Panc1 (cell line): ENCODE measurements at regions not wholly inside any gene's neighbourhood (a gene's known extent, or its start where the extent isn't known, plus 50 kb on each side); places are given as distances from the start of the nearest gene placed in this dataset.

Experiments used
- ATAC-seq: fragments of 200-7000 bp; cut with Tn5 transposase; 2 replicates; pipeline ENCODE4 v1.9.1; 2020; ENCODE audit warnings: mild to moderate bottlenecking, moderate library complexity
- BruUV-seq: library from RNA; stranded (reverse); fragments of 400-500 nt; replicated peaks from 2 replicates; lab custom pipeline; 2021; lab: Mats Ljungman, UMichigan
- CTCF ChIA-PET: fragments of 300-600 bp; sonication (Branson Sonifier 250); formaldehyde crosslinking; loops from one replicate; lab custom pipeline; 2022; ENCODE audit warnings: antibody characterized with exemption; lab: Charles Lee
- POLR2A ChIA-PET: fragments of 300-600 bp; sonication (Branson Sonifier 250); formaldehyde crosslinking; loops from one replicate; lab custom pipeline; 2022; ENCODE audit warnings: antibody characterized with exemption; lab: Charles Lee
- DNase-seq: peaks from one replicate; pipeline ENCODE4 v3.0.0-alpha.2; 2010; ENCODE audit warnings: low read depth, low spot score
- H3K27ac ChIP-seq: 2 replicates; pipeline ENCODE4 v1.5.1; 2011; ENCODE audit warnings: mild to moderate bottlenecking, low read length, inconsistent platforms
- H3K27me3 ChIP-seq: fragments of 200-500 bp; sonication (Bioruptor generic); 2 replicates; pipeline ENCODE4 v1.6.0; 2014; ENCODE audit warnings: low read length, inconsistent platforms; ENCODE audit not compliant: control insufficient read depth, insufficient read depth
- H3K36me3 ChIP-seq: fragments of 200-500 bp; sonication (Bioruptor generic); 2 replicates; pipeline ENCODE4 v1.5.1; 2014; ENCODE audit warnings: inconsistent platforms, mild to moderate bottlenecking, low read length, moderate library complexity; ENCODE audit not compliant: control insufficient read depth, insufficient read depth
- H3K4me1 ChIP-seq: 2 replicates; pipeline ENCODE4 v1.5.1; 2011; ENCODE audit warnings: inconsistent platforms, mild to moderate bottlenecking, low read length, moderate library complexity; ENCODE audit not compliant: control insufficient read depth, insufficient read depth
- H3K4me3 ChIP-seq, 2 experiments: 2 replicates each; pipeline ENCODE4 v1.5.1; 2011 to 2012; ENCODE audit warnings: low read depth in 2 of 2, low read length in 2 of 2, mild to moderate bottlenecking in 2 of 2, inconsistent platforms in 1 of 2, moderate library complexity in 1 of 2
- H3K9me3 ChIP-seq: fragments of 200-500 bp; sonication (Bioruptor generic); 2 replicates; pipeline ENCODE4 v1.5.1; 2014; ENCODE audit warnings: low read depth, mild to moderate bottlenecking, inconsistent platforms, low read length, moderate library complexity; ENCODE audit not compliant: control insufficient read depth, insufficient read depth
- CTCF ChIP-seq: fragments of 450-650 bp; IDR thresholded peaks from 2 replicates; pipeline ENCODE4 v1.5.1; 2017; ENCODE audit warnings: mild to moderate bottlenecking
- POLR2AphosphoS5 ChIP-seq: IDR thresholded peaks from 2 replicates; pipeline ENCODE4 v1.6.1; 2012; ENCODE audit warnings: mild to moderate bottlenecking, low read depth, low read length, moderate library complexity
- REST ChIP-seq, 2 experiments: IDR thresholded peaks; 2 replicates each; pipeline ENCODE4 v1.6.1; 2011 to 2012; ENCODE audit warnings: low read depth in 2 of 2, control low read depth in 1 of 2, low read length in 1 of 2, mild to moderate bottlenecking in 1 of 2, moderate library complexity in 1 of 2; ENCODE audit not compliant: insufficient read depth in 1 of 2
- SIN3A ChIP-seq: IDR thresholded peaks from 2 replicates; pipeline ENCODE4 v1.6.1; 2012; ENCODE audit warnings: low read depth, mild to moderate bottlenecking, low read length, moderate library complexity, borderline replicate concordance; ENCODE audit not compliant: insufficient read depth
- TCF7L2 ChIP-seq: IDR thresholded peaks from 2 replicates; pipeline ENCODE4 v1.6.1; 2011; ENCODE audit warnings: mild to moderate bottlenecking, low read depth, low read length, inconsistent platforms
- in situ Hi-C: cut with HindIII; loops from 2 replicates; pipeline ENCODE4 v1.10.0; 2016; ENCODE audit warnings: low sequenced_read_pairs, low pct_unique_long_range_greater_than_20kb
- intact Hi-C: fragments of 100-400 bp; cut with micrococcal nuclease; formaldehyde crosslinking; loops from one replicate; pipeline ENCODE4 v1.10.0; 2022; ENCODE audit not compliant: unreplicated experiment

DNA sequence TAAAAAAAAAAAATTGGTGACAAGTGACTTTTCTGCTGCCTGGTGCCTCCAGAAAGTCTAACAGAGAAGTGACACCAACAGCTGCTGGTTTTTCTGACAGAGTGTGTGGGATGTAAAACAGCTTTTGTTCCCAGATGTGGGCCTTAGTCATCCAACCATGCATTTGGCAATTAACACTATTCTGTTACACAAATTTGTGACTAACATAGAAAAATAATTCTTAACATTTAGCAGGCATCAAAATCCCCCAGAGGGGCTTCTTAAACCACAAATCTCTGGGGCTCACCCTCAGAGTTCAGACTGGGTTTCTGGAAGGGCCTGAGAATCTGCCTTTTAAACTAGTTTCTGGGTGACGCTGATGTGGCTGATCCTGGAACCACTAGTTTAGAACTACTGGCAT is 100.5 kb upstream of the PCDH7 start:
- DNase-seq (no peak), ATAC-seq (no peak)
- in situ Hi-C loops (no loop called here), intact Hi-C loops (no loop called here)
- TF ChIP-seq TCF7L2, result no peak
- TF ChIP-seq SIN3A, result no peak
- no peak for TF ChIP-seq POLR2AphosphoS5
- no peak for TF ChIP-seq REST (IDR thresholded peaks at IDR 0.05; ENCODE audit: insufficient read depth in 1 of 2, low read depth in 2 of 2, low read length in 1 of 2)
- TF ChIP-seq CTCF, result no peak
- no peaks in the 10 kb centered on the region for H3K9me3 ChIP-seq
- no peak overlapping the region for H3K27ac ChIP-seq
- ChIA-PET CTCF (no interaction called here), POLR2A (no interaction called here)
- no TSS peak for BruUV-seq
- no peak overlapping the region for H3K4me3 ChIP-seq
- H3K36me3 ChIP-seq, result no peaks in the 10 kb centered on the region
- H3K27me3 ChIP-seq, result no peaks in the 10 kb centered on the region
- no peaks in the 10 kb centered on the region for H3K4me1 ChIP-seq

DNA sequence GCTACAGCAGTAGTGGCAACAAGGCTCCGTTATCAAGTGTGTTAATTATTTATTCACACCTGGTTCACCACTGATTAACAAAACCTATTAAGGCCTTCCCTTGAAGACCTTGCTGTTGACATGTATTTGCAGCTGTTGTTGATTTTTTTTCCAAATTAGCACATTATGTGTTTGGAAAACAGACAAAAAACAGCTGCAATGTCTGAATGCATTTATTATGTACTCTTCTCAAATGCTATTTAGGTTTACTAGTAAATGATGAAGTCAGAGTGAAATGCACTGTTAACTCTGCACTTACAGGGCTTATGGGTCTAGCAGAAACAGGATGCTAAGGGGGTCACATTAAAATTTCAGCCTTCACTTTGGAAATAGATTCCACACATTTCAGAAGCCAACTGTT is 99.5 kb upstream of the PCDH7 start:
- Histone ChIP-seq H3K27me3 (no peaks in the 10 kb centered on the region), H3K4me3 (no peak overlapping the region), H3K9me3 (no peaks in the 10 kb centered on the region), H3K4me1 (no peaks in the 10 kb centered on the region), H3K27ac (no peak overlapping the region), H3K36me3 (no peaks in the 10 kb centered on the region)
- TF ChIP-seq REST (IDR thresholded peaks at IDR 0.05; ENCODE audit: insufficient read depth in 1 of 2, low read depth in 2 of 2, low read length in 1 of 2), result no peak
- TF ChIP-seq POLR2AphosphoS5, result no peak
- no peak for TF ChIP-seq SIN3A
- no peak for TF ChIP-seq CTCF
- TF ChIP-seq TCF7L2, result no peak
- ChIA-PET POLR2A (no interaction called here), CTCF (no interaction called here)
- ATAC-seq (no peak), DNase-seq (no peak)
- in situ Hi-C loops, result no loop called here
- no TSS peak for BruUV-seq
- intact Hi-C loops, result no loop called here
